PC-3 (cell line): ENCODE measurements at regions not wholly inside any gene's neighbourhood (a gene's known extent, or its start where the extent isn't known, plus 50 kb on each side); places are given as distances from the start of the nearest gene placed in this dataset.

Source experiments
- ATAC-seq: fragments of 200-7000 bp; cut with Tn5 transposase; 2 replicates; pipeline ENCODE4 v1.9.1; 2020; ENCODE audit warnings: mild to moderate bottlenecking, moderate library complexity
- BruUV-seq: library from RNA; stranded (reverse); fragments of 400-500 nt; replicated peaks from 2 replicates; lab custom pipeline; 2021; lab: Mats Ljungman, UMichigan
- CTCF ChIA-PET: fragments of 300-600 bp; sonication (Branson Sonifier 250); formaldehyde crosslinking; loops from one replicate; lab custom pipeline; 2022; ENCODE audit warnings: antibody characterized with exemption; lab: Charles Lee
- POLR2A ChIA-PET: fragments of 300-600 bp; sonication (Branson Sonifier 250); formaldehyde crosslinking; loops from one replicate; lab custom pipeline; 2022; ENCODE audit warnings: antibody characterized with exemption; ENCODE audit not compliant: unreplicated experiment; lab: Charles Lee
- DNase-seq: peaks from one replicate; pipeline ENCODE4 v3.0.0-alpha.2; 2015
- H2AFZ ChIP-seq: fragments of 300-600 bp; sonication (generic); 2 replicates; pipeline ENCODE4 v1.6.0; 2016; ENCODE audit warnings: antibody characterized with exemption, low read length
- H3F3A ChIP-seq: fragments of 300-600 bp; sonication (generic); one replicate; pipeline ENCODE4 v1.6.0; 2017; ENCODE audit warnings: antibody characterized with exemption, low read length, control low read depth, mild to moderate bottlenecking; ENCODE audit not compliant: unreplicated experiment
- H3K27ac ChIP-seq: fragments of 300-600 bp; sonication (generic); 2 replicates; pipeline ENCODE4 v1.5.1; 2016; ENCODE audit warnings: mild to moderate bottlenecking, low read length
- H3K27me3 ChIP-seq: fragments of 300-600 bp; sonication (generic); 2 replicates; pipeline ENCODE4 v1.6.1; 2016; ENCODE audit warnings: low read length, mixed read lengths
- H3K36me3 ChIP-seq: fragments of 300-600 bp; sonication (generic); 2 replicates; pipeline ENCODE4 v1.6.1; 2016; ENCODE audit warnings: low read depth, mixed run types, low read length, mixed read lengths
- H3K4me1 ChIP-seq: fragments of 300-600 bp; sonication (generic); 2 replicates; pipeline ENCODE4 v1.5.1; 2016; ENCODE audit warnings: low read length; ENCODE audit not compliant: insufficient read depth
- H3K4me2 ChIP-seq: fragments of 300-600 bp; sonication (generic); 2 replicates; pipeline ENCODE4 v1.6.0; 2016; ENCODE audit warnings: low read length
- H3K4me3 ChIP-seq: fragments of 300-600 bp; sonication (generic); 2 replicates; pipeline ENCODE4 v1.5.1; 2016; ENCODE audit warnings: mild to moderate bottlenecking, low read length, mixed read lengths
- H3K79me2 ChIP-seq: fragments of 300-600 bp; sonication (generic); 2 replicates; pipeline ENCODE4 v1.6.1; 2017; ENCODE audit warnings: low read length, mixed read lengths
- H3K9ac ChIP-seq: fragments of 300-600 bp; sonication (generic); 2 replicates; pipeline ENCODE4 v1.6.0; 2016; ENCODE audit warnings: mild to moderate bottlenecking, low read length
- H3K9me2 ChIP-seq: fragments of 300-600 bp; sonication (generic); replicated peaks from 2 replicates; pipeline ENCODE4 v1.6.1; 2016; ENCODE audit warnings: mixed run types, low read length, mixed read lengths
- H3K9me3 ChIP-seq: fragments of 300-600 bp; sonication (generic); 2 replicates; pipeline ENCODE4 v1.6.1; 2016; ENCODE audit warnings: low read length, mixed read lengths
- H4K20me1 ChIP-seq: fragments of 300-600 bp; sonication (generic); 2 replicates; pipeline ENCODE4 v1.6.1; 2016; ENCODE audit warnings: low read length, mixed read lengths
- EZH2 ChIP-seq: fragments of 300-600 bp; sonication (generic); IDR thresholded peaks from one replicate; pipeline ENCODE4 v1.6.1; 2017; ENCODE audit warnings: antibody characterized with exemption, mild to moderate bottlenecking, low read length; ENCODE audit not compliant: unreplicated experiment
- EZH2phosphoT487 ChIP-seq: fragments of 300-600 bp; sonication (generic); IDR thresholded peaks from 2 replicates; pipeline ENCODE4 v1.6.1; 2018; ENCODE audit warnings: mild to moderate bottlenecking, antibody characterized with exemption, low read length, borderline replicate concordance
- intact Hi-C: fragments of 100-400 bp; cut with micrococcal nuclease; formaldehyde crosslinking; loops from 2 replicates; pipeline ENCODE4 v1.9.0; 2023
- TF ChIP-seq, protein P1 (sequence below): fragments of 300-600 bp; sonication (generic); conservative IDR thresholded peaks from 2 replicates; pipeline ENCODE4 v1.5.1; 2017; ENCODE audit warnings: antibody characterized with exemption, low read depth, mild to moderate bottlenecking, low read length

DNA sequence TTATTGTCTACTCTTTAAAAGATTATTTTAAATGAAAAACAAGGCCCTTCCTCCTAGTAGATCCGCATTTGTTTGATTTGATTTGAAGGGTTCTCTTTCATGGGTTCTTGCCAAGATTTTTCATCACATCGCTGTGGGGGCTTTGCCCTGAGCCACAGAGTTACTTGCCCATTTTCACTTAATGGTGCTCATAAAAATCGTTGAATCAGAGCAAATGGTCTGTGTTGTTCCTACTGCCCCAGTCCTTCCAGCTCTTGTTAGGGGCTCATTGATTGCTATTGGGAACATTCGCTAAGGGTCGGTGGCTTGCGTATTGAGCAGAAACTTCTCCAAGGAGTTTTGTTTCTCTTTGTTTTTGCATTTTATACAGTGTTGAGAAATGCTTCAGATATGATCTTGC lies 1023.4 kb upstream of the CDH8 start:
- no peak overlapping the region for H2AFZ ChIP-seq
- no TSS peak for BruUV-seq
- CTCF ChIA-PET: no interaction called here

DNA sequence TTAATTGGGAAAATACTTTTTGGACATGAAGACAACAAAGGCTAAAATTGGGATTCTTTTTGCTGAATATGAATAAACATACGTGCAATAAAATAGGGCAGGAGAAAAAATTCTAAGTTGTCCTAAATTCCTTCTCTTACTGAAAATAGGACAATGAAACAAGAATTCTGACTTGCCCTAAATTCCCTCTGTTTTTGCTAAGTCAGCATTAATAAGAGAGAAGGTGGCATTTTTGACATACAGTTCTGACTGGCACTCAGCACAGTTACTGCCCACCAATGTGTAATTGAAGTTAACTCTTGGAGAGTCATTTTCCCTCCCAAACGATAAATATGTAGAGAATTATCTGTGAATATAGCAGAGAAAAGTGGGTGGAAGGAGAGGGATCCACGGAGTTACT lies 1021.1 kb upstream of the CDH8 start:
- no peak for ATAC-seq
- Histone ChIP-seq H3K9me2 (no peaks in the 10 kb centered on the region), H4K20me1 (no peaks in the 10 kb centered on the region), H3K27ac (no peak overlapping the region), H3K4me2 (no peak overlapping the region), H3K4me1 (no peaks in the 10 kb centered on the region), H3F3A (no peaks in the 10 kb centered on the region), H3K4me3 (no peak overlapping the region), H2AFZ (no peak overlapping the region), H3K9ac (no peak overlapping the region), H3K79me2 (no peaks in the 10 kb centered on the region), H3K36me3 (no peaks in the 10 kb centered on the region), H3K9me3 (no peaks in the 10 kb centered on the region), H3K27me3 (no peaks in the 10 kb centered on the region)
- TF ChIP-seq EZH2 (no peak), EZH2phosphoT487 (no peak)
- TF ChIP-seq, protein P1, sequence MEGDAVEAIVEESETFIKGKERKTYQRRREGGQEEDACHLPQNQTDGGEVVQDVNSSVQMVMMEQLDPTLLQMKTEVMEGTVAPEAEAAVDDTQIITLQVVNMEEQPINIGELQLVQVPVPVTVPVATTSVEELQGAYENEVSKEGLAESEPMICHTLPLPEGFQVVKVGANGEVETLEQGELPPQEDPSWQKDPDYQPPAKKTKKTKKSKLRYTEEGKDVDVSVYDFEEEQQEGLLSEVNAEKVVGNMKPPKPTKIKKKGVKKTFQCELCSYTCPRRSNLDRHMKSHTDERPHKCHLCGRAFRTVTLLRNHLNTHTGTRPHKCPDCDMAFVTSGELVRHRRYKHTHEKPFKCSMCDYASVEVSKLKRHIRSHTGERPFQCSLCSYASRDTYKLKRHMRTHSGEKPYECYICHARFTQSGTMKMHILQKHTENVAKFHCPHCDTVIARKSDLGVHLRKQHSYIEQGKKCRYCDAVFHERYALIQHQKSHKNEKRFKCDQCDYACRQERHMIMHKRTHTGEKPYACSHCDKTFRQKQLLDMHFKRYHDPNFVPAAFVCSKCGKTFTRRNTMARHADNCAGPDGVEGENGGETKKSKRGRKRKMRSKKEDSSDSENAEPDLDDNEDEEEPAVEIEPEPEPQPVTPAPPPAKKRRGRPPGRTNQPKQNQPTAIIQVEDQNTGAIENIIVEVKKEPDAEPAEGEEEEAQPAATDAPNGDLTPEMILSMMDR: no peak
- no TSS peak for BruUV-seq
- intact Hi-C loops: no loop called here
- no peak for DNase-seq
- POLR2A ChIA-PET: no interaction called here
- CTCF ChIA-PET: no interaction called here

More for the DNA sequence above, 1023.4 kb upstream of the CDH8 start:
- TF ChIP-seq, protein P1: no peak
- TF ChIP-seq EZH2 (no peak), EZH2phosphoT487 (no peak)
- no peak for ATAC-seq
- Histone ChIP-seq H3K9me2 (no peaks in the 10 kb centered on the region), H3K9ac (no peak overlapping the region), H3K4me3 (no peak overlapping the region), H3K79me2 (no peaks in the 10 kb centered on the region), H3K4me1 (no peaks in the 10 kb centered on the region), H3K36me3 (no peaks in the 10 kb centered on the region), H4K20me1 (no peaks in the 10 kb centered on the region), H3K27ac (no peak overlapping the region), H3F3A (no peaks in the 10 kb centered on the region), H3K27me3 (no peaks in the 10 kb centered on the region), H3K4me2 (no peak overlapping the region), H3K9me3 (no peaks in the 10 kb centered on the region)
- intact Hi-C loops: no loop called here
- POLR2A ChIA-PET: no interaction called here
- DNase-seq: no peak

DNA sequence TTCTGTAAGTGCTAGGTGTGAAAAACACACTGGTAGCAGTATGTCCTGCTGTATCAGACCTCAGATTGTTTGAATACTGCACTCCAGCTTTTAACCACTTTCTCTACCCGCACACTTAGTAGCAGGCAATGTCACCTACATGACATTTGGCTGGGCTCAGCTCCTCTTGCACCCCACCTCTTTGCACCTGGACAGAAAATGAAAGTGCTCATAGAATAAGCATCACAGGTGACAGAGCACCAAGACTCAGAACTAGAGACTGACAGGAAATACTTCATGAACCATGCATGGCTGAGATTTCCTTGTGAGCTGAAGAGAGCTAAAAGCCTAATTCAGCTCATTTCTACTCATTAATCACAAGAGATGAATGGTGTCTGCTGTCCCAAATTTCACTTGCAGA lies 1014.2 kb upstream of the CDH8 start:
- CTCF ChIA-PET: no interaction called here
- Histone ChIP-seq H3K27me3 (no peaks in the 10 kb centered on the region), H3K4me2 (no peak overlapping the region), H3K4me1 (no peaks in the 10 kb centered on the region), H3K4me3 (no peak overlapping the region), H3K9me3 (no peaks in the 10 kb centered on the region), H3K36me3 (no peaks in the 10 kb centered on the region), H3F3A (no peaks in the 10 kb centered on the region), H4K20me1 (no peaks in the 10 kb centered on the region), H2AFZ (no peak overlapping the region), H3K79me2 (no peaks in the 10 kb centered on the region), H3K27ac (no peak overlapping the region), H3K9me2 (no peaks in the 10 kb centered on the region), H3K9ac (no peak overlapping the region)
- ATAC-seq: no peak
- no peak for DNase-seq
- TF ChIP-seq, protein P1: no peak
- TF ChIP-seq EZH2: no peak
- TF ChIP-seq EZH2phosphoT487: no peak
- intact Hi-C loops: no loop called here
- POLR2A ChIA-PET: no interaction called here
- BruUV-seq: no TSS peak
